ENCODE measurements at regions not wholly inside any gene's neighbourhood (a gene's known extent, or its start where the extent isn't known, plus 50 kb on each side); places are given as distances from the start of the nearest gene placed in this dataset.

GRCh38 chr1:221029981-221030649 lies 150.9 kb downstream of the HLX start:
- Histone ChIP-seq H2AFZ (ENCODE audit: low read length) (no peak overlapping the region), H3F3A (ENCODE audit: insufficient read depth, low read length) (no peaks in the 10 kb centered on the region), H3K9me3 (ENCODE audit: low read length) (no peaks in the 10 kb centered on the region), H3K4me1 (ENCODE audit: insufficient read depth, low read length, severe bottlenecking) (no peaks in the 10 kb centered on the region), H3K27me3 (ENCODE audit: insufficient read depth, low read length) (0 out of 2 replicates have a peak, but pooled peaks cover 4% of the 10 kb centered on the region), H3K4me3 (ENCODE audit: low read depth, low read length, poor library complexity, severe bottlenecking) (no peak overlapping the region), H3K9ac (ENCODE audit: low read length) (no peak overlapping the region), H4K20me1 (ENCODE audit: insufficient read depth, low read length) (no peaks in the 10 kb centered on the region), H3K4me2 (ENCODE audit: low read length) (no peak overlapping the region), H3K36me3 (ENCODE audit: insufficient read depth, low read length) (no peaks in the 10 kb centered on the region), H3K79me2 (ENCODE audit: insufficient read depth, low read length) (no peaks in the 10 kb centered on the region), H3K27ac (ENCODE audit: low read depth, low read length, poor library complexity, severe bottlenecking) (no peak overlapping the region), H3K9me2 (ENCODE audit: low read depth, low read length) (no peaks in the 10 kb centered on the region)
- TF ChIP-seq CTCF (IDR thresholded peaks at IDR 0.05; ENCODE audit: low read length) (no peak), EZH2 (IDR thresholded peaks at IDR 0.05; ENCODE audit: borderline replicate concordance, low read length) (no peak)

GRCh38 chr1:221030990-221031389 lies 151.7 kb downstream of the HLX start:
- Histone ChIP-seq H3K9me3 (ENCODE audit: low read length) (no peaks in the 10 kb centered on the region), H3K36me3 (ENCODE audit: insufficient read depth, low read length) (no peaks in the 10 kb centered on the region), H3K4me1 (ENCODE audit: insufficient read depth, low read length, severe bottlenecking) (no peaks in the 10 kb centered on the region), H3K4me2 (ENCODE audit: low read length) (no peak overlapping the region), H2AFZ (ENCODE audit: low read length) (no peak overlapping the region), H3K27ac (ENCODE audit: low read depth, low read length, poor library complexity, severe bottlenecking) (no peak overlapping the region), H3K79me2 (ENCODE audit: insufficient read depth, low read length) (no peaks in the 10 kb centered on the region), H3K9ac (ENCODE audit: low read length) (no peak overlapping the region), H4K20me1 (ENCODE audit: insufficient read depth, low read length) (no peaks in the 10 kb centered on the region), H3K27me3 (ENCODE audit: insufficient read depth, low read length) (0 out of 2 replicates have a peak, but pooled peaks cover 4% of the 10 kb centered on the region), H3F3A (ENCODE audit: insufficient read depth, low read length) (no peaks in the 10 kb centered on the region), H3K9me2 (ENCODE audit: low read depth, low read length) (no peaks in the 10 kb centered on the region), H3K4me3 (ENCODE audit: low read depth, low read length, poor library complexity, severe bottlenecking) (no peak overlapping the region)
- no peak for TF ChIP-seq EZH2 (IDR thresholded peaks at IDR 0.05; ENCODE audit: borderline replicate concordance, low read length)
- no peak for TF ChIP-seq CTCF (IDR thresholded peaks at IDR 0.05; ENCODE audit: low read length)

GRCh38 chr1:221031458-221032203 lies 152.4 kb downstream of the HLX start:
- H3F3A ChIP-seq (ENCODE audit: insufficient read depth, low read length) = no peaks in the 10 kb centered on the region
- no peak overlapping the region for H3K4me2 ChIP-seq (ENCODE audit: low read length)
- H3K9me3 ChIP-seq (ENCODE audit: low read length) = no peaks in the 10 kb centered on the region
- no peaks in the 10 kb centered on the region for H3K36me3 ChIP-seq (ENCODE audit: insufficient read depth, low read length)
- no peak overlapping the region for H3K27ac ChIP-seq (ENCODE audit: low read depth, low read length, poor library complexity, severe bottlenecking)
- no peaks in the 10 kb centered on the region for H3K9me2 ChIP-seq (ENCODE audit: low read depth, low read length)
- TF ChIP-seq EZH2 (IDR thresholded peaks at IDR 0.05; ENCODE audit: borderline replicate concordance, low read length) (no peak), CTCF (IDR thresholded peaks at IDR 0.05; ENCODE audit: low read length) (no peak)
- no peak overlapping the region for H3K9ac ChIP-seq (ENCODE audit: low read length)
- 0 out of 2 replicates have a peak, but pooled peaks cover 4% of the 10 kb centered on the region for H3K27me3 ChIP-seq (ENCODE audit: insufficient read depth, low read length)
- H3K79me2 ChIP-seq (ENCODE audit: insufficient read depth, low read length) = no peaks in the 10 kb centered on the region
- H3K4me1 ChIP-seq (ENCODE audit: insufficient read depth, low read length, severe bottlenecking) = no peaks in the 10 kb centered on the region
- H3K4me3 ChIP-seq (ENCODE audit: low read depth, low read length, poor library complexity, severe bottlenecking) = no peak overlapping the region
- no peaks in the 10 kb centered on the region for H4K20me1 ChIP-seq (ENCODE audit: insufficient read depth, low read length)
- no peak overlapping the region for H2AFZ ChIP-seq (ENCODE audit: low read length)
